GM12892 (cell line): ENCODE measurements at regions not wholly inside any gene's neighbourhood (a gene's known extent, or its start where the extent isn't known, plus 50 kb on each side); places are given as distances from the start of the nearest gene placed in this dataset.

ENCODE experiments used
- POLR2A ChIP-seq: IDR thresholded peaks from 2 replicates; pipeline ENCODE4 v1.6.1; 2011; ENCODE audit warnings: low read depth, low read length, control low read depth
- POLR2AphosphoS5 ChIP-seq: IDR thresholded peaks from 2 replicates; pipeline ENCODE4 v1.6.1; 2011; ENCODE audit warnings: low read depth, low read length, control low read depth

GRCh38 chr17:79506955-79507354 lies 103.9 kb downstream of the RBFOX3 start:
- no peak for TF ChIP-seq POLR2A
- no peak for TF ChIP-seq POLR2AphosphoS5
